Femur (tissue), 1 donor: ENCODE measurements at regions not wholly inside any gene's neighbourhood (a gene's known extent, or its start where the extent isn't known, plus 50 kb on each side); places are given as distances from the start of the nearest gene placed in this dataset.

Experiments used
- DNase-seq: peaks from one replicate; pipeline ENCODE4 v3.0.0-alpha.2; 2017

GRCh38 chr4:59938166-59938565 is 1262.0 kb upstream of the ADGRL3 start:
- DNase-seq = no peak

DNA sequence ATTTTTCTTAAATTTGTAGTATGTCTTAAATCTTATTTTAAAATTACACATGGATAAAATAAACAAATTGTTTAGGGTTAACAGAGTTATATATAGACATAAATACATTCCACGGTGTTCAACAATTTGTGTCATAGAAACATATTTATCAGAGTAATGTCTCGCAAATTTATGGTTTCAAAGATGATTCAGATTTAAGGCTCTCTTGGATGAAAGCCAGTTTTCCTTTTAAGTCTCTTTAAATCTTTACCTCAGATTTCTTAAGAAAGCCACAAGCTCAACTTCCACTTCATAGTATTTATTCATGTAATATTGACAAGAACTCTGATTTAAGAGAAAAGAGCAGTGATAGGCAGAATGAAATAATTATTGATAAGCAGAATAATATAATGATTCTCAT is 1254.8 kb upstream of the ADGRL3 start:
- DNase-seq = no peak

DNA sequence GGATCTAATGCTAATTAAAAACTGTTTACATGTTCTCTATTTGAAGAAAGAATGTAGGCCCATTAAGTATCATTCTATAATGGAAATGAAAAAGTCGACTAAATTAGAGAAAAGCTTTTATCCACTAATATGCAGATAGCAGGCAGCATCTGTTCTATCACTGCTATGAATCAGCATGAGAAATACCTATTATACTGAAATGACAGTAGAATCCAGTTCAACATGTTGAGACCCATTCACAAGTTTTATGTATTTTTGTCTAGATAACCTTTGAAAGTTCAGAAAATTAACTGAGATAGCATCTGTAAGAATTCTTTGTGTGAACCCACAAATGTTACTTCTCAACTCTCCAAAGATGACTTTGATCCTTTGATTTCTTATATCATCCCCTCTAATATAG is 1254.4 kb upstream of the ADGRL3 start:
- DNase-seq = no peak

DNA sequence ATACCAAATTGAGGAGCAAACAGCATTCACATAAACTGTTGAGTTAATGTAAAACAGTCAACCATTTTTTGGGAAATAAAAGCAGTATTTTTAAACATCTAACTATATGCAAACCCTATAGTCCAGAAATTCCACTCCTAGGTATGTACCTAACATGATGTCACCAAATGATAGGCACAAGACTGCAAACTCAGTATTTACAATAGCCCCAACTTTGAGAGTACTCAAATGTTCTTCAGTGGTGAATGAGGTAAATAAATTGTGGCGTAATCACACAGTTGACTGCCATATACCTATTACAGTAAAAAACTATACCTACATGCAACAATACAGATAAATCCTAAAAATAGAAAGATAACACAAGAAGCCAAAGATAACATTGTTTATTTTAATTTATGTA is 1243.8 kb upstream of the ADGRL3 start:
- no peak for DNase-seq

DNA sequence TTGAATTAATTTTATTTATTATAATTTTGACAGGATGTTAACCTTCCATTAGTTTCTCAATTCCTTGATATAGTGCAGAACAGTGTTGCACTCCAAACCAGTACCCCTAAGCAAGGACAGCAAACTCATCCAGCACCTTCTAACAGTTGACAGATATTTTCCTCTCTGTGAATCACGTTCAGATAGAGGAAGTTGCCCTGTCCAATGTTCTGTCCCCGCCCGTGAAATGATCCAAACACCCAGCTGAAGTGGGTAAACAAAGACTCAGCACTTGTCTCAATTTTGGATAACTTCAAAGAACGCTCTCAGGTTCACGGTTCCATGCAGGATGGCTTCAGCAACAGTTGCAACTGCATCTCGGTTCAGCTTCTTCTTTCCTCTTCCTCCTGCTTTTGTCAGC is 1240.0 kb upstream of the ADGRL3 start:
- no peak for DNase-seq

DNA sequence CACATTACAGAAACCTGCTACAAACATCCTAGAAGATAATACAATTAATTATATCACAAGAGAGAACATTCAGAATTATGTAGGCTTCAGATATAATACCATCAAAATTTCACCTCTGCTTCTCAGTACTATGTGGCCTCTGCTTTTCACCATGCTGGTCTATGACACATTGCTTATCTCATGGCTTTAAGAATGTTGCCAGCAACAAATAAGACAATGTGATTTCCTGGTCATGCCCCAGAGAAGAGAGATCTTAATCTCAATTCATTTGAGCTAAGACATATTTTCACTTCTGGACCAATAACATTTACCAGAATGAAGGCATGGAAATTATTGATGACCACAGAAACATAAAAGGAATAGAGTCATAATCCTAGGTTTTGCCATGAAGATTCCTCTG is 1233.4 kb upstream of the ADGRL3 start:
- DNase-seq = no peak

DNA sequence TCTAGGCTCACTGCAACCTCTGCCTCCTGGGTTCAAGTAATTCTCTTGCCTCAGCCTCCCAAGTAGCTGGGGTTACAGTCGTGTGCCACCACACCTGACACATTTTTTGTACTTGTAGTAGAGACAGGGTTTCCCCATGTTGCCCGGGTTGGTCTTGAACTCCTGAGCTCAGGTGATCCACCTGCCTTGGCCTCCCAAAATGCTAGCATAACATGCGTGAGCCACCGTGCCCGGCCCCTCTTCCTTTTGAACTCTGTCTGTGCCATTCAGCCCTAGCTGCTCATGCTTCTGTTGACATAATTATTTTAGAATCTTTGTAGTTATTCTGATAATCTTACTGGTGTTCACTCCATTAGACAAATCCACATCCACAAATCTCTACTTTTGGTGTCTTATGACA is 1231.3 kb upstream of the ADGRL3 start:
- no peak for DNase-seq

- DNase-seq = no peak
Observed at GRCh38 chr4:59969909-59970308, 1230.2 kb upstream of the ADGRL3 start.

GRCh38 chr4:59971952-59972351 is 1228.2 kb upstream of the ADGRL3 start:
- no peak for DNase-seq

- DNase-seq = no peak
Observed at GRCh38 chr4:59973492-59973891, 1226.6 kb upstream of the ADGRL3 start.

GRCh38 chr4:59979061-59979460 is 1221.1 kb upstream of the ADGRL3 start:
- DNase-seq = no peak

DNA sequence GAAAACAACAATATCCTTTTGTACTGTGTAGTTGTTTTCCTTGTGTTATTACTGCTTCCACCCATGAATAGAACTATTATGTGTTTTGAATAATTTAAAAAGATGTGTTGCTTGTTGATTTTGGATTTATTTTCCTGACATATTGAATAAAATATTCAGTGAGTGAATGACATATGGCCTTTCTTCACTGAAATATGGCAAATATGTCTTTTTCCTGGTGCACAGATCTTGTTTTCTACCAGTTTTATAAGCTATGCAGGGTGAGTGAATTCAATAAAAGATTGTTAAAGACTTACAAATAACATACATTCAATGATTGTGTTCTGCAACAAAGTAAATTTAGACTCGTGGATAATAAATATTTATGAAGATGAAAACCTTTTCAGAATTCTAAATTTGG is 1216.3 kb upstream of the ADGRL3 start:
- no peak for DNase-seq

- no peak for DNase-seq
Observed at GRCh38 chr4:59987289-59987688, 1212.8 kb upstream of the ADGRL3 start.

GRCh38 chr4:59994118-59994517 is 1206.0 kb upstream of the ADGRL3 start:
- DNase-seq = no peak

- no peak for DNase-seq
Observed at GRCh38 chr4:60002603-60003337, 1197.4 kb upstream of the ADGRL3 start.

DNA sequence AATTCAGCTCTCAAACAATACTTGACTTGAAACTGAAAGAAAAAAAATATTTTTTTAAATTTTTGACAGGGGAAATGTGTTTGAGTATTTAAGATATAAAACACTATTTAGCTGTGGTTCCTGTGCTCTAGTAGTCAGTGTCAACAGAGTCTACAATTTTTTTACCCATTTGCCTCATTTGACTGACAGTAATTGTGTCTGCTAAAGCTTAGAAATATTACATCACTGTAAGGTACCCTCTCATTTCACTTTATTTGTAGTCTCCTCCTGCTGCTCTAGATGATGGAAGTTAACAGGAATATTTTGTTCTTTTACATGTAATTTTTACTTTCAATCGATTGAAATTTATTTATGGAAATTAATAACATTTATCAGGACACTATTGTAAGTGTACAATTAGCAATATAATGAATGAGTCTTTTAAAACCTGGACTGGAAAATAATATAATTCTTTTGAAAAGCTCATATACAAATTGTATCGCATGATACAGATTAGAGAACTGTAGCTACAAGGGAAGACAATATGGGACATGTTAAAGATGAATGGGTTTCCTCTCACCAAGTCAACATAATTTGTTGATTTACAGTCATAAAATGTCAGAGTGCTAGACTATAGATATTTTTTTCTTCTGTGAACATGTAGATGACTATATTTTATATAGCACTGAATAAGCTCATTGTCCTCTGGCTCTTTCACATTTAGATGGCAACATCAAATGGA is 1186.5 kb upstream of the ADGRL3 start:
- DNase-seq = no peak

DNA sequence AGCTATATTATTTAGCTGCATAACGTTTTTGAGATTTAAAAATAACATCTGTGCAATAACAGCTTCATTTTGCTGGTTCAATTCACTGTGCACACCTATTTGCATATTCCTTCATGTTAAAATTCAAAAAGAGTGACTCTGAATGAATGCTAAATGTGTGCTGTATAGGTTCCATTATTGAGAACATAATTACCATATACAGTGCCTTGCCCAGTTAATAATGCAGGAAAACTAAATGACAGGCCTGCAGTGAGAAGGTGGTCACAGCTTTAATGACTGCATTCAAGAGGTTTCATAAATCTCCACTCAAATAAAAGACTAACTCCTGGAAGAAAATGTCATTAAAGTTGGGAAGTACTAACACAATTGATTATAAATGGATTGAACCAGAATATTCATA is 1183.2 kb upstream of the ADGRL3 start:
- DNase-seq = no peak

DNA sequence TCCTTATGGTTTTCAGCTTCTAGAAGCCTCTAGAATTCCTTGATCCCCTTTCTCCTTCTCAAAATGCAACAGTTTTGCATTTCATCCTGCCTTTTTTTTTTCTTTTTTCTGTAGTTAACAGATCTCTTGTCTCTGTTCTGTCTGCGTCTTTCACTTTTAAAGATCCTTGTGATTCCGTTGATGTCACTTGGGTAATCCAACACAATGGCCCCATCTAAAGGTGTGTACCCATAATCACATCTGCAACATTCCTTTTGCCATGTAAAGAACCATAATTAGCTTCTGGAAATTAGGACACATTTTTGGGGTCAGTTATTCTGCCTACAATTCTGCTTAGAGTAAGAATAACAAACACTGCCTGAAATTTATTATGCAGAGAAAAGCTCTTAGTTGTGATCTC is 1180.9 kb upstream of the ADGRL3 start:
- DNase-seq = no peak

GRCh38 chr4:60019946-60020345 is 1180.2 kb upstream of the ADGRL3 start:
- no peak for DNase-seq

- no peak for DNase-seq
Observed at GRCh38 chr4:60020389-60020788, 1179.7 kb upstream of the ADGRL3 start.

- DNase-seq = no peak
Observed at GRCh38 chr4:60033826-60034225, 1166.3 kb upstream of the ADGRL3 start.

DNA sequence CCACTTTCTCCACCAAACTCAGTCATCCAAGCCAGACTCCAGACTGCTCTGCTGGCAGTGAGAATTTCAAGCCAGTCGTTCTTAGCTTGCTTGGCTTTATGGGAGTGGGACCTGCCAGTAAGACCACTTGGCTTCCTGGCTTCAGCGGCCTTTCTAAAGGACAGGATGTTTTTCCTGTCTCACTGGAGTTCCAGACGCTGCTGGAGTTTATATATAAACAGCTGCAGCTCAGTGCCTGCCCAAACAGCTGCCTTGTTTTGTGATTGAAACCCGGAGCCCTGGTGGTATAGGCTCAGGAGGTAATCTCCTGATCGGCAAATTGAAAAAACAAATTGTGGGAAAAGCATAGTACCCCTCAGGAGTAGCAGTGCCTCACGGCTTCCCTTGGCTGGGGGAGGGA is 1165.8 kb upstream of the ADGRL3 start:
- no peak for DNase-seq

- no peak for DNase-seq
Observed at GRCh38 chr4:60039908-60040307, 1160.2 kb upstream of the ADGRL3 start.

DNA sequence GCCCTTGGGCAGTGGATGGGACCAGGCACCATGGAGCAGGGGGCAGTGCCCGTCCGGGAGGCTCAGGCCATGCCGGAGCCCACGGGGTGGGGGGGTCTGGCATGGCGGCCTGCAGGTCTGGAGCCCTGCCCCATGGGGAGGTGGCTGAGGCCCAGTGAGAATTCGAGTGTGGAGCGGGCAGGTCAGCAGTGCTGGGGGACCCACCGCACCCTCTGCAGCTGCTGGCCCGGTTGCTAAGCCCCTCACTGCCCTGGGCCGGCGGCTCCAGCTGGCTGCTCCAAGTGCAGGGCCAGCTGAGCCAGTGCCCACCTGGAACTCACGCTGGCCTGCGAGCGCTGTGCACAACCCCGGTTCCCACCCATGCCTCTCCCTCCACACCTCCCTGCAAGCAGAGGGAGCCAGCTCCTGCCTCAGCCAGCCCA is 1157.9 kb upstream of the ADGRL3 start:
- DNase-seq = no peak

- DNase-seq = no peak
Observed at GRCh38 chr4:60042941-60043340, 1157.2 kb upstream of the ADGRL3 start.
